Prostate gland (tissue), 2 donors: ENCODE measurements at regions not wholly inside any gene's neighbourhood (a gene's known extent, or its start where the extent isn't known, plus 50 kb on each side); places are given as distances from the start of the nearest gene placed in this dataset.

Experiments
- CTCF ChIP-seq, 4 experiments: fragments of 200-600 bp in 2 of 4; fragments of 450-650 bp in 2 of 4; sonication (generic) in 2 of 4; IDR thresholded peaks; 1 replicate in 3 of 4; 2 replicates in 1 of 4; pipeline ENCODE4 v1.5.1; 2016 to 2019; ENCODE audit warnings: antibody characterized with exemption in 4 of 4, mild to moderate bottlenecking in 2 of 4, moderate library complexity in 2 of 4
- POLR2AphosphoS5 ChIP-seq: sonication (generic); formaldehyde crosslinking; IDR thresholded peaks from one replicate; pipeline ENCODE4 v1.6.1; 2017; ENCODE audit warnings: antibody characterized with exemption

- TF ChIP-seq POLR2AphosphoS5 (no peak), CTCF (IDR thresholded peaks at IDR 0.05) (no peak)
These were observed 310.2 kb upstream of the PPP2R3A start for GRCh38 chr3:135655328-135655727.
